HL-60 (cell line): ENCODE measurements at regions not wholly inside any gene's neighbourhood (a gene's known extent, or its start where the extent isn't known, plus 50 kb on each side); places are given as distances from the start of the nearest gene placed in this dataset.

Source experiments
- DNase-seq, 2 experiments: peaks; one replicate each; pipeline ENCODE4 v3.0.0-alpha.2; 2010 to 2020; ENCODE audit warnings: low read depth in 1 of 2, low spot score in 1 of 2
- H3K27ac ChIP-seq: fragments of 250-450 bp; sonication (Bioruptor Pico); replicated peaks from 2 replicates; pipeline ENCODE4 v1.5.1; 2020; ENCODE audit warnings: mild to moderate bottlenecking, moderate library complexity
- H3K27me3 ChIP-seq: fragments of 250-450 bp; sonication (Bioruptor Pico); 2 replicates; pipeline ENCODE4 v1.5.1; 2021; ENCODE audit warnings: mild to moderate bottlenecking, moderate library complexity; ENCODE audit not compliant: insufficient read depth, poor library complexity, severe bottlenecking
- H3K4me3 ChIP-seq: replicated peaks from 2 replicates; pipeline ENCODE4 v1.5.1; 2011; ENCODE audit warnings: mild to moderate bottlenecking, control low read depth, low read length; ENCODE audit not compliant: insufficient read depth
- GABPA ChIP-seq: IDR thresholded peaks from 2 replicates; pipeline ENCODE4 v1.6.1; 2012; ENCODE audit warnings: low read depth
- POLR2AphosphoS5 ChIP-seq: IDR thresholded peaks from 2 replicates; pipeline ENCODE4 v1.6.1; 2012; ENCODE audit warnings: low read depth
- REST ChIP-seq: IDR thresholded peaks from 2 replicates; pipeline ENCODE4 v1.6.1; 2012; ENCODE audit warnings: low read depth; ENCODE audit not compliant: insufficient replicate concordance
- SPI1 ChIP-seq: IDR thresholded peaks from 2 replicates; pipeline ENCODE4 v1.6.1; 2012; ENCODE audit warnings: low read depth, mild to moderate bottlenecking, borderline replicate concordance
- TF ChIP-seq, protein P1 (sequence below): IDR thresholded peaks from one replicate; pipeline ENCODE4 v1.5.1; 2011; ENCODE audit warnings: low read length, control low read depth, inconsistent platforms; ENCODE audit not compliant: insufficient read depth

DNA sequence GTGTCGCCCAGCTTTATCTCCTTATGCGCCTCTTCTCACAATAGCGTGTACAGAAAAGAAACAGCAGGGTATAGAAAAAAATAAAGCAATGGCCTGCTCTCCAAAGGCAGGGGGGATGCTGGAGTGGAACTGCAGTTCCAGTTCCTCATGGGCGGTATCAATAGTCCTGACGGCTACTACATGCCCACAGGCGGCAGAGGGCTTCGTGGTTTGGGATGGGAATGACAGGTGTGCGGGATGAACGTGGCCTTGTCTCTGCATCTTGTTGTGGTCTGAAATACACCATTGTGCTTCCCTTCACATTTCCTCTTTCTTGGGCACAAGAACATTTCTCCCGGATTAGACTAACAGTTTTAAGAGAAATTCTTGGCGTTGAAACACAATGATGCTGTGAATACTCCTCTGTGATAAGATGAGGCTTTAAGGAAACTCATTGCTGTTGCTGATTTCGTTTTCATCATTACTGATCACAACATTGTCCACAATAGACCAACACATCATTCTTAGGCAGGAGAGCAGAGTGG is 124.1 kb upstream of the IGFBP7 start:
- TF ChIP-seq, protein P1, sequence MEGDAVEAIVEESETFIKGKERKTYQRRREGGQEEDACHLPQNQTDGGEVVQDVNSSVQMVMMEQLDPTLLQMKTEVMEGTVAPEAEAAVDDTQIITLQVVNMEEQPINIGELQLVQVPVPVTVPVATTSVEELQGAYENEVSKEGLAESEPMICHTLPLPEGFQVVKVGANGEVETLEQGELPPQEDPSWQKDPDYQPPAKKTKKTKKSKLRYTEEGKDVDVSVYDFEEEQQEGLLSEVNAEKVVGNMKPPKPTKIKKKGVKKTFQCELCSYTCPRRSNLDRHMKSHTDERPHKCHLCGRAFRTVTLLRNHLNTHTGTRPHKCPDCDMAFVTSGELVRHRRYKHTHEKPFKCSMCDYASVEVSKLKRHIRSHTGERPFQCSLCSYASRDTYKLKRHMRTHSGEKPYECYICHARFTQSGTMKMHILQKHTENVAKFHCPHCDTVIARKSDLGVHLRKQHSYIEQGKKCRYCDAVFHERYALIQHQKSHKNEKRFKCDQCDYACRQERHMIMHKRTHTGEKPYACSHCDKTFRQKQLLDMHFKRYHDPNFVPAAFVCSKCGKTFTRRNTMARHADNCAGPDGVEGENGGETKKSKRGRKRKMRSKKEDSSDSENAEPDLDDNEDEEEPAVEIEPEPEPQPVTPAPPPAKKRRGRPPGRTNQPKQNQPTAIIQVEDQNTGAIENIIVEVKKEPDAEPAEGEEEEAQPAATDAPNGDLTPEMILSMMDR = no peak
- TF ChIP-seq POLR2AphosphoS5 = no peak
- no peak for TF ChIP-seq REST
- TF ChIP-seq SPI1 = no peak
- TF ChIP-seq GABPA = no peak
- DNase-seq = no peak
- Histone ChIP-seq H3K27ac (no peak overlapping the region), H3K4me3 (no peak overlapping the region), H3K27me3 (no peaks in the 10 kb centered on the region)

GRCh38 chr4:57233386-57233785 is 123.2 kb upstream of the IGFBP7 start:
- TF ChIP-seq GABPA (no peak), REST (no peak), POLR2AphosphoS5 (no peak), SPI1 (no peak)
- TF ChIP-seq, protein P1 = no peak
- H3K4me3 ChIP-seq = no peak overlapping the region
- no peak for DNase-seq
- no peaks in the 10 kb centered on the region for H3K27me3 ChIP-seq
- H3K27ac ChIP-seq = no peak overlapping the region

DNA sequence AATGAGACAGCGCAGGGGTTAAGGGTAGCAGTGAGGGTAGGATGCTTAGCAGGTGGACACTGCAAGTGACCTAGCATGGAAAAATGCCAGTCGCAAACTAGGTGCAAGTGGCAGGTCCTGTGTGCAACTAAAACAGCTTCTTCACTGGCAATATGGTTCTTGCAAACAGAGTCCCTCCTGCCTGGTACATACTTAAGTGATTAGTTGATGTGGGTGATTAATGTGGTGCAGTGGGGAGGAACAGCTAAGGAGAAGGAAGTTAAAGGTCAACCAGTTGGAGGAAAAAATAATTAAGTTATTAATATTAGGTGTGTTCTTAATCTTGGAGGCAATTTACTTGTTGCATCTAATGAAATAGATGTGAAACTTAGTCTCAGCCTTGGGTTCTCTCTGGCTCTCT is 121.6 kb upstream of the IGFBP7 start:
- Histone ChIP-seq H3K27me3 (no peaks in the 10 kb centered on the region), H3K27ac (no peak overlapping the region), H3K4me3 (no peak overlapping the region)
- no peak for TF ChIP-seq GABPA
- DNase-seq = no peak

- no peak overlapping the region for H3K4me3 ChIP-seq
- no peak overlapping the region for H3K27ac ChIP-seq
- TF ChIP-seq GABPA (no peak), POLR2AphosphoS5 (no peak), SPI1 (no peak), REST (no peak)
- TF ChIP-seq, protein P1 = no peak
- H3K27me3 ChIP-seq = no peaks in the 10 kb centered on the region
- no peak for DNase-seq
Measured at GRCh38 chr4:57220734-57221133, 110.5 kb upstream of the IGFBP7 start.
